ENCODE measurements at regions not wholly inside any gene's neighbourhood (a gene's known extent, or its start where the extent isn't known, plus 50 kb on each side); places are given as distances from the start of the nearest gene placed in this dataset.

GRCh38 chr17:70857351-70857750 lies 688.0 kb downstream of the KCNJ2 start:
- H3K27me3 Mint-ChIP-seq = no peaks in the 10 kb centered on the region
- H3K9me3 Mint-ChIP-seq = peaks cover 5 to 9% (median 8%) of the 10 kb centered on the region in 3 donors
- no peak overlapping the region for H3K27ac Mint-ChIP-seq
- no peak overlapping the region for H3K4me3 Mint-ChIP-seq
- no peaks in the 10 kb centered on the region for H3K36me3 Mint-ChIP-seq
- no peaks in the 10 kb centered on the region for H3K4me1 Mint-ChIP-seq

- Mint-ChIP-seq H3K4me1 (no peaks in the 10 kb centered on the region), H3K27me3 (no peaks in the 10 kb centered on the region), H3K36me3 (no peaks in the 10 kb centered on the region), H3K9me3 (peaks cover 7 to 15% (median 14%) of the 10 kb centered on the region in 3 donors), H3K4me3 (no peak overlapping the region), H3K27ac (no peak overlapping the region)
These were observed 690.5 kb downstream of the KCNJ2 start for GRCh38 chr17:70859829-70860228.

- H3K4me3 Mint-ChIP-seq = no peak overlapping the region
- H3K9me3 Mint-ChIP-seq = peaks cover 7 to 14% (median 10%) of the 10 kb centered on the region in 3 donors
- no peaks in the 10 kb centered on the region for H3K36me3 Mint-ChIP-seq
- H3K27me3 Mint-ChIP-seq = no peaks in the 10 kb centered on the region
- H3K27ac Mint-ChIP-seq = no peak overlapping the region
- H3K4me1 Mint-ChIP-seq = no peaks in the 10 kb centered on the region
These were observed 693.0 kb downstream of the KCNJ2 start for GRCh38 chr17:70862295-70862694.

GRCh38 chr17:70863436-70864248 lies 694.3 kb downstream of the KCNJ2 start:
- Mint-ChIP-seq H3K36me3 (no peaks in the 10 kb centered on the region), H3K4me1 (no peaks in the 10 kb centered on the region), H3K27me3 (no peaks in the 10 kb centered on the region), H3K27ac (no peak overlapping the region), H3K9me3 (peaks cover 7 to 14% (median 10%) of the 10 kb centered on the region in 3 donors), H3K4me3 (no peak overlapping the region)

- H3K27ac Mint-ChIP-seq = no peak overlapping the region
- peaks cover 5 to 9% (median 6%) of the 10 kb centered on the region in 3 donors for H3K9me3 Mint-ChIP-seq
- H3K27me3 Mint-ChIP-seq = no peaks in the 10 kb centered on the region
- H3K4me3 Mint-ChIP-seq = no peak overlapping the region
- no peaks in the 10 kb centered on the region for H3K36me3 Mint-ChIP-seq
- H3K4me1 Mint-ChIP-seq = no peaks in the 10 kb centered on the region
These were observed 696.9 kb downstream of the KCNJ2 start for GRCh38 chr17:70865993-70866804.

- H3K27ac Mint-ChIP-seq = no peak overlapping the region
- no peaks in the 10 kb centered on the region for H3K27me3 Mint-ChIP-seq
- no peaks in the 10 kb centered on the region for H3K4me1 Mint-ChIP-seq
- H3K9me3 Mint-ChIP-seq = peaks cover 0 to 9% (median 7%) of the 10 kb centered on the region in 3 donors
- peaks cover 2% of the 10 kb centered on the region for H3K36me3 Mint-ChIP-seq
- no peak overlapping the region for H3K4me3 Mint-ChIP-seq
These were observed 698.8 kb downstream of the KCNJ2 start for GRCh38 chr17:70868149-70868548.

- peaks cover 2% of the 10 kb centered on the region for H3K36me3 Mint-ChIP-seq
- peaks cover 0 to 3% (median under 1%) of the 10 kb centered on the region in 3 donors for H3K9me3 Mint-ChIP-seq
- H3K4me3 Mint-ChIP-seq = no peak overlapping the region
- no peaks in the 10 kb centered on the region for H3K27me3 Mint-ChIP-seq
- no peaks in the 10 kb centered on the region for H3K4me1 Mint-ChIP-seq
- H3K27ac Mint-ChIP-seq = no peak overlapping the region
These were observed 700.2 kb downstream of the KCNJ2 start for GRCh38 chr17:70869402-70870085.

GRCh38 chr17:70871180-70871818 lies 702.0 kb downstream of the KCNJ2 start:
- peaks cover 0 to 4% (median 3%) of the 10 kb centered on the region in 3 donors for H3K9me3 Mint-ChIP-seq
- no peaks in the 10 kb centered on the region for H3K4me1 Mint-ChIP-seq
- H3K36me3 Mint-ChIP-seq = peaks cover 2% of the 10 kb centered on the region
- no peak overlapping the region for H3K4me3 Mint-ChIP-seq
- no peak overlapping the region for H3K27ac Mint-ChIP-seq
- H3K27me3 Mint-ChIP-seq = no peaks in the 10 kb centered on the region

- Mint-ChIP-seq H3K4me3 (no peak overlapping the region), H3K9me3 (peaks cover 0 to 4% (median 4%) of the 10 kb centered on the region in 3 donors), H3K4me1 (no peaks in the 10 kb centered on the region), H3K27me3 (no peaks in the 10 kb centered on the region), H3K27ac (no peak overlapping the region), H3K36me3 (peaks cover 2% of the 10 kb centered on the region)
These were observed 702.8 kb downstream of the KCNJ2 start for GRCh38 chr17:70872103-70872502.

GRCh38 chr17:70875729-70876310 lies 706.5 kb downstream of the KCNJ2 start:
- Mint-ChIP-seq H3K27ac (no peak overlapping the region), H3K4me1 (no peaks in the 10 kb centered on the region), H3K4me3 (no peak overlapping the region), H3K27me3 (no peaks in the 10 kb centered on the region), H3K9me3 (peaks cover 0 to 4% (median 4%) of the 10 kb centered on the region in 3 donors), H3K36me3 (peaks cover 2% of the 10 kb centered on the region)

- Mint-ChIP-seq H3K9me3 (peaks cover 2 to 12% (median 6%) of the 10 kb centered on the region in 3 donors), H3K4me3 (no peak overlapping the region), H3K4me1 (no peaks in the 10 kb centered on the region)
These were observed 709.5 kb downstream of the KCNJ2 start for GRCh38 chr17:70878879-70879278.

GRCh38 chr17:70879401-70879800 lies 710.1 kb downstream of the KCNJ2 start:
- Mint-ChIP-seq H3K4me3 (no peak overlapping the region), H3K36me3 (no peaks in the 10 kb centered on the region), H3K27ac (no peak overlapping the region), H3K9me3 (peaks cover 2 to 12% (median 6%) of the 10 kb centered on the region in 3 donors), H3K4me1 (no peaks in the 10 kb centered on the region), H3K27me3 (no peaks in the 10 kb centered on the region)

More at GRCh38 chr17:70878879-70879278, 709.5 kb downstream of the KCNJ2 start:
- H3K36me3 Mint-ChIP-seq = no peaks in the 10 kb centered on the region
- H3K27me3 Mint-ChIP-seq = no peaks in the 10 kb centered on the region
- H3K27ac Mint-ChIP-seq = no peak overlapping the region

GRCh38 chr17:70881093-70881492 lies 711.8 kb downstream of the KCNJ2 start:
- H3K4me3 Mint-ChIP-seq = no peak overlapping the region

GRCh38 chr17:70882504-70882903 lies 713.2 kb downstream of the KCNJ2 start:
- peaks cover 1 to 7% (median 6%) of the 10 kb centered on the region in 3 donors for H3K9me3 Mint-ChIP-seq

More at GRCh38 chr17:70881093-70881492, 711.8 kb downstream of the KCNJ2 start:
- H3K27ac Mint-ChIP-seq = no peak overlapping the region
- no peaks in the 10 kb centered on the region for H3K4me1 Mint-ChIP-seq
- no peaks in the 10 kb centered on the region for H3K36me3 Mint-ChIP-seq
- H3K9me3 Mint-ChIP-seq = peaks cover 1 to 10% (median 6%) of the 10 kb centered on the region in 3 donors
- H3K27me3 Mint-ChIP-seq = no peaks in the 10 kb centered on the region

More at GRCh38 chr17:70882504-70882903, 713.2 kb downstream of the KCNJ2 start:
- Mint-ChIP-seq H3K4me3 (no peak overlapping the region), H3K27ac (no peak overlapping the region), H3K4me1 (no peaks in the 10 kb centered on the region), H3K27me3 (no peaks in the 10 kb centered on the region), H3K36me3 (no peaks in the 10 kb centered on the region)

Data from IgD-negative memory B cell (primary cell).